PC-9 (cell line): ENCODE measurements at regions not wholly inside any gene's neighbourhood (a gene's known extent, or its start where the extent isn't known, plus 50 kb on each side); places are given as distances from the start of the nearest gene placed in this dataset.
"Not testable (repeated sequence)": the region's sequence is repeated elsewhere in the genome, so short reads cannot be mapped to it uniquely, and the experiment has no call there.

Source experiments
- BruUV-seq: library from RNA; stranded (reverse); fragments of 400-500 nt; replicated peaks from 2 replicates; lab custom pipeline; 2021; lab: Mats Ljungman, UMichigan
- CTCF ChIA-PET: fragments of 300-600 bp; sonication (Branson Sonifier 250); formaldehyde crosslinking; loops from one replicate; lab custom pipeline; 2022; ENCODE audit warnings: antibody characterized with exemption; lab: Charles Lee
- POLR2A ChIA-PET: fragments of 300-600 bp; sonication (Branson Sonifier 250); formaldehyde crosslinking; loops from one replicate; lab custom pipeline; 2022; ENCODE audit warnings: antibody characterized with exemption; ENCODE audit not compliant: unreplicated experiment; lab: Charles Lee
- DNase-seq, 2 experiments: peaks; one replicate each; pipeline versions ENCODE4 v3.0.0 to v3.0.0-alpha.2; 2015 to 2022; ENCODE audit warnings: mixed read lengths in 1 of 2
- H2AFZ ChIP-seq: fragments of 200-600 bp; sonication (generic); 2 replicates; pipeline ENCODE4 v1.8.1; 2017; ENCODE audit warnings: antibody characterized with exemption
- H3F3A ChIP-seq: fragments of 200-600 bp; sonication (generic); 2 replicates; pipeline ENCODE4 v1.8.1; 2017; ENCODE audit warnings: antibody characterized with exemption, mild to moderate bottlenecking, low read depth; ENCODE audit not compliant: insufficient read depth
- H3K27ac ChIP-seq: fragments of 200-600 bp; sonication (generic); 2 replicates; pipeline ENCODE4 v1.6.1; 2016; ENCODE audit warnings: mixed run types
- H3K27me3 ChIP-seq: fragments of 200-600 bp; sonication (generic); 2 replicates; pipeline ENCODE4 v1.6.1; 2016; ENCODE audit warnings: low read depth, mixed run types; ENCODE audit not compliant: insufficient read depth
- H3K36me3 ChIP-seq: fragments of 200-600 bp; sonication (generic); 2 replicates; pipeline ENCODE4 v1.6.1; 2016; ENCODE audit warnings: low read depth, mixed run types
- H3K4me1 ChIP-seq: fragments of 200-600 bp; sonication (generic); replicated peaks from 2 replicates; pipeline ENCODE4 v1.6.1; 2016; ENCODE audit warnings: mixed run types; ENCODE audit not compliant: insufficient read depth
- H3K4me2 ChIP-seq: fragments of 200-600 bp; sonication (generic); 2 replicates; pipeline ENCODE4 v1.6.1; 2017; ENCODE audit warnings: mixed run types
- H3K4me3 ChIP-seq: fragments of 200-600 bp; sonication (generic); 2 replicates; pipeline ENCODE4 v1.6.1; 2016; ENCODE audit warnings: mixed run types
- H3K79me2 ChIP-seq: fragments of 200-600 bp; sonication (generic); 2 replicates; pipeline ENCODE4 v1.6.1; 2017; ENCODE audit warnings: low read depth, mixed run types
- H3K9me2 ChIP-seq: fragments of 200-600 bp; sonication (generic); 2 replicates; pipeline ENCODE4 v1.8.1; 2017; ENCODE audit warnings: mild to moderate bottlenecking; ENCODE audit not compliant: insufficient read depth
- H3K9me3 ChIP-seq: fragments of 200-600 bp; sonication (generic); 2 replicates; pipeline ENCODE4 v1.8.1; 2016; ENCODE audit warnings: low read depth; ENCODE audit not compliant: insufficient read depth
- H4K20me1 ChIP-seq: fragments of 200-600 bp; sonication (generic); 2 replicates; pipeline ENCODE4 v1.8.1; 2017; ENCODE audit not compliant: insufficient read depth
- EZH2 ChIP-seq: fragments of 200-600 bp; sonication (generic); IDR thresholded peaks from 2 replicates; pipeline ENCODE4 v1.8.0; 2017; ENCODE audit warnings: antibody characterized with exemption, low read depth
- intact Hi-C: fragments of 100-400 bp; cut with micrococcal nuclease; formaldehyde crosslinking; loops from one replicate; pipeline ENCODE4 v1.10.0; 2022; ENCODE audit not compliant: unreplicated experiment
- TF ChIP-seq, protein P1 (sequence below): fragments of 200-600 bp; sonication (generic); conservative IDR thresholded peaks from 2 replicates; pipeline ENCODE4 v1.6.1; 2017; ENCODE audit warnings: mixed run types, antibody characterized with exemption, mild to moderate bottlenecking, moderate library complexity

DNA sequence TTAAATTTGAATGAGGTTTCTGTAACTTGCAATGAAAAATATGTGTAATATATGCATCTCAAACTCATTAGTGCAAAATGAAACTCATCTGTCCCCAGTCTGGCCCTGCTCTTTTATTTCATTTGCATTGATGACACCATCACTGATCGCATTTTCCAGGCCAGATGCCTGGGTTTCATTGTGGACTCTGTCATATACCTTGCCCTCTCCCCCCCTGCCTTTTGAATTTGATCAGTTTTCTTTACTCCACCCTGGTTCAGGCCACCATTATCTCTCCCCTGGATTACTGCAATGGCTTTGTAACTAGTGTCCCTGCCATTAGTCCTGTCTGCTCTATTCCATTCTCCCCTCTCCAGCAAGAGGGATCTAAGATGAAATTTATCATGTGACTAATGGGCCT, 360.6 kb upstream of the C11orf87 start:
- H3K4me1 ChIP-seq = no peaks in the 10 kb centered on the region
- intact Hi-C loops = no loop called here
- H3K4me3 ChIP-seq = no peak overlapping the region
- BruUV-seq = no TSS peak
- ChIA-PET POLR2A (no interaction called here), CTCF (no interaction called here)
- no peaks in the 10 kb centered on the region for H3K36me3 ChIP-seq
- no peak overlapping the region for H3K4me2 ChIP-seq
- TF ChIP-seq, protein P1, sequence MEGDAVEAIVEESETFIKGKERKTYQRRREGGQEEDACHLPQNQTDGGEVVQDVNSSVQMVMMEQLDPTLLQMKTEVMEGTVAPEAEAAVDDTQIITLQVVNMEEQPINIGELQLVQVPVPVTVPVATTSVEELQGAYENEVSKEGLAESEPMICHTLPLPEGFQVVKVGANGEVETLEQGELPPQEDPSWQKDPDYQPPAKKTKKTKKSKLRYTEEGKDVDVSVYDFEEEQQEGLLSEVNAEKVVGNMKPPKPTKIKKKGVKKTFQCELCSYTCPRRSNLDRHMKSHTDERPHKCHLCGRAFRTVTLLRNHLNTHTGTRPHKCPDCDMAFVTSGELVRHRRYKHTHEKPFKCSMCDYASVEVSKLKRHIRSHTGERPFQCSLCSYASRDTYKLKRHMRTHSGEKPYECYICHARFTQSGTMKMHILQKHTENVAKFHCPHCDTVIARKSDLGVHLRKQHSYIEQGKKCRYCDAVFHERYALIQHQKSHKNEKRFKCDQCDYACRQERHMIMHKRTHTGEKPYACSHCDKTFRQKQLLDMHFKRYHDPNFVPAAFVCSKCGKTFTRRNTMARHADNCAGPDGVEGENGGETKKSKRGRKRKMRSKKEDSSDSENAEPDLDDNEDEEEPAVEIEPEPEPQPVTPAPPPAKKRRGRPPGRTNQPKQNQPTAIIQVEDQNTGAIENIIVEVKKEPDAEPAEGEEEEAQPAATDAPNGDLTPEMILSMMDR = no peak
- no peak for TF ChIP-seq EZH2
- no peaks in the 10 kb centered on the region for H3F3A ChIP-seq
- no peaks in the 10 kb centered on the region for H3K9me3 ChIP-seq
- H3K79me2 ChIP-seq = no peaks in the 10 kb centered on the region
- no peaks in the 10 kb centered on the region for H3K9me2 ChIP-seq
- no peak for DNase-seq
- H4K20me1 ChIP-seq = no peaks in the 10 kb centered on the region
- no peak overlapping the region for H3K27ac ChIP-seq
- no peak overlapping the region for H2AFZ ChIP-seq
- no peaks in the 10 kb centered on the region for H3K27me3 ChIP-seq

DNA sequence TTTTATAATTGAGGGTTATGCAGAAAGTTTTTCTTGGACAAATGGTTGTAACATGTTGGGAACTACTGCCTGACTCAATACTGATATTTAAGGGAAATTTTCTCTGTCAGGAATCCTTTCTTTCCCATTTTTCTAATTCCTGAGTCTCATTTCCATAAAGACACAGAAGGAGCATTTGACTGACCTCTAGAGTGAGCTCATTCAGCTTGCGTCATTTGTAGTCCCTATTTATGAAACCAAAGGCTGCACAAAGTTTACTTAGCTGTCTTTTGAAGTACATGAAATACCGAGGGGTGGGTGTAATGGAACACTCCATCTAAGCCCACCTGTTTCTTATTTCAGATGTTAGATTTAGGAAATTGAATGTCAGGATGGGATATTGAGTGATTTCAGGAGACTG, 359.5 kb upstream of the C11orf87 start:
- POLR2A ChIA-PET = no interaction called here
- H4K20me1 ChIP-seq = no peaks in the 10 kb centered on the region
- no peak for DNase-seq
- H2AFZ ChIP-seq = no peak overlapping the region
- no peaks in the 10 kb centered on the region for H3K27me3 ChIP-seq
- TF ChIP-seq, protein P1 = no peak
- TF ChIP-seq EZH2 = no peak
- H3K9me2 ChIP-seq = no peaks in the 10 kb centered on the region
- H3F3A ChIP-seq = no peaks in the 10 kb centered on the region
- H3K9me3 ChIP-seq = no peaks in the 10 kb centered on the region
- intact Hi-C loops = no loop called here
- H3K4me1 ChIP-seq = no peaks in the 10 kb centered on the region
- H3K4me3 ChIP-seq = no peak overlapping the region
- BruUV-seq = no TSS peak
- H3K27ac ChIP-seq = no peak overlapping the region
- CTCF ChIA-PET = no interaction called here
- H3K36me3 ChIP-seq = no peaks in the 10 kb centered on the region
- no peak overlapping the region for H3K4me2 ChIP-seq
- H3K79me2 ChIP-seq = no peaks in the 10 kb centered on the region

DNA sequence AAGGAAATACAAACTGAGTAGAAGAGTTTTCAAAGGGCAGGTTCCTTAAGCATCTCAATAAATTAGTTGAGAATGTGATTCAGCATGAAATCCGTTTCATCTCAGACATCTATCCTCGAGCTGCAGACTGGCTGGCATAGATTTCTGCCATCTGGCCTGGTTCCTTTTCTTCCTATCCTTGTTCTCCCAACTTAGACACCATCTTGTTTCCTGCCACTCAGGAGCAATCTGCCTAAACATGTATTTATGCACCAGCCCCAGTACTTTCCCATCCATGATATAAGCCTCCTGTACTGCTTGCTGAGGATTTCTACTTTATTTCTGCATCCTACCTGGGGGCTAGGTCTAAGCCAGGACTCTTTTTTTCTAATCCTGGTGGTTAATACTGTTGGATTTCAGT, 359.1 kb upstream of the C11orf87 start:
- Histone ChIP-seq H3F3A (no peaks in the 10 kb centered on the region), H3K9me3 (no peaks in the 10 kb centered on the region), H3K4me1 (no peaks in the 10 kb centered on the region), H3K79me2 (no peaks in the 10 kb centered on the region), H3K4me2 (no peak overlapping the region), H4K20me1 (no peaks in the 10 kb centered on the region), H3K4me3 (no peak overlapping the region), H3K9me2 (no peaks in the 10 kb centered on the region), H3K27me3 (no peaks in the 10 kb centered on the region), H3K36me3 (no peaks in the 10 kb centered on the region), H3K27ac (no peak overlapping the region), H2AFZ (no peak overlapping the region)
- DNase-seq = no peak
- no peak for TF ChIP-seq EZH2
- TF ChIP-seq, protein P1 = no peak
- no TSS peak for BruUV-seq
- ChIA-PET CTCF (no interaction called here), POLR2A (no interaction called here)
- intact Hi-C loops = no loop called here

DNA sequence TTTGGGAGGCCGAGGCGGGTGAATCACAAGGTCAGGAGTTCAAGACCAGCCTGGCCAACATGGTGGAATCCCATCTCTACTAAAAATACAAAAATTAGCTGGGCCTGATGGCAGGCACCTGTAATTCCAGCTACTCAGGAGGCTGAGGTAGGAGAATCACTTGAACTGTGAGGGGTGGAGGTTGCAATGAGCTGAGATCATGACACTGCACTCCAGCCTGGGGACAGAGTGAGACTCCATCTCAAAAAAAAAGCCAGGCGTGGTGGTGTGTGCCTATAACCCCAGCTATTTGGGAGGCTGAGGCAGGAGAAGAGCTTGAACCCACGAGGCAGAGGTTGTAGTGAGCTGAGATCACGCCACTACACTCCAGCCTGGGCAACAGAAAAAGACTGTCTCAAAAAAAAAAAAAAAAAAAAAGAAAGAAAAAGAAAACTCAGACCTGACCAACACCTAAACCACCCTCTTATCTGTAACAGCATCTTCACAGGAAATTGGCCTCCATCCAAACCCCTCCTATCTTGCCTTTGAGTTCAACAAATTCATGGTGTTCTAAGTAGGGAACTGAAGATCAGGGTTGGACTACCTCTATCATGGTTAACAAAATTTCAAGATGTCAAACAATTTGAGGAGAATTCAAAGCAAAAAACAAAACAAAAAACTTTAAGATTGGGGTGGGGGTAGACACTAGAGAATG, 357.2 kb upstream of the C11orf87 start:
- CTCF ChIA-PET, intact Hi-C loops: not testable (repeated sequence)

More for the DNA sequence above, 357.2 kb upstream of the C11orf87 start:
- H3K4me1 ChIP-seq, H3F3A ChIP-seq, BruUV-seq, H3K27ac ChIP-seq, H3K79me2 ChIP-seq, H2AFZ ChIP-seq, H3K9me3 ChIP-seq, H3K4me2 ChIP-seq, H3K27me3 ChIP-seq, H3K9me2 ChIP-seq, H3K4me3 ChIP-seq, POLR2A ChIA-PET, H4K20me1 ChIP-seq, H3K36me3 ChIP-seq: not testable (repeated sequence)
- peak in 1 of 2 experiments; percentile 14 for DNase-seq
